ENCODE measurements at regions not wholly inside any gene's neighbourhood (a gene's known extent, or its start where the extent isn't known, plus 50 kb on each side); places are given as distances from the start of the nearest gene placed in this dataset.

GRCh38 chr13:89270736-89271135, 1599.6 kb downstream of the SLITRK5 start:
- TF ChIP-seq CTCF (IDR thresholded peaks at IDR 0.05) (no peak), EZH2 (IDR thresholded peaks at IDR 0.05) (no peak)

Measured in neural progenitor cell (in vitro differentiated cells).